Urinary bladder (tissue), 3 donors: ENCODE measurements at regions not wholly inside any gene's neighbourhood (a gene's known extent, or its start where the extent isn't known, plus 50 kb on each side); places are given as distances from the start of the nearest gene placed in this dataset.

Experiments used
- DNase-seq: peaks from one replicate; pipeline ENCODE4 v3.0.0-alpha.2; 2015; ENCODE audit errors: extremely low spot score
- H3K27ac ChIP-seq: one replicate; pipeline ENCODE4 v1.5.1; 2013; ENCODE audit warnings: low read depth, mild to moderate bottlenecking, moderate library complexity
- H3K36me3 ChIP-seq: one replicate; pipeline ENCODE4 v1.6.1; 2013; ENCODE audit warnings: mild to moderate bottlenecking, moderate library complexity; ENCODE audit not compliant: insufficient read depth
- H3K4me1 ChIP-seq: one replicate; pipeline ENCODE4 v1.6.1; 2013; ENCODE audit warnings: mild to moderate bottlenecking, moderate library complexity; ENCODE audit not compliant: insufficient read depth
- H3K4me3 ChIP-seq: one replicate; pipeline ENCODE4 v1.5.1; 2013; ENCODE audit warnings: low read depth, low read length
- WGBS: extraction: QIAGEN DNeasy Blood & Tissue Kit; methylation state at CpG from one replicate; pipeline ENCODE4 v1.1.7; 2013; 5-methylcytosine and 5-hydroxymethylcytosine counted together
- donor health status: healthy with polysubstance abuse.
- donor health status: healthy.

DNA sequence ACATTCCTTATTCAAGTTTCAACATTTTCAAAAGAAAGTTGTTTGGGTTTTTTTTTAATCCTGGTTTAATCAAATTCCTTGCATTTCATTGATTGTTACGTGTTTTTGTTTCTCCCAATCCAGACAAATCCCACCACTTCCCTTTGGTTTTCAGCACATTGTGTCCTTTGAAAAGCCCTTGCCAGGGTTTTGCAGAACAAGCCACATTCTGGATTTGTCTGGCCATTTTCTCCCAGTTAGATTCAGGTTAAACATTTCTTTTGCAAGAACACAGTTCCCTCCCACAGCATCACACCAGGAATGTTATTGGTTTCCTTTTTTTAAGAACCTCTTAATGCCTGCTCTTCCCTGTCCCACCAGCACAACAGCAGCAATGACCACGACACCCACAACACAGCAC, 278.0 kb upstream of the SALL1 start:
- no peaks in the 10 kb centered on the region for H3K36me3 ChIP-seq
- no peaks in the 10 kb centered on the region for H3K4me1 ChIP-seq
- DNase-seq, result no peak
- 75% methylated on average over 2 of the region's 2 CpGs for WGBS
- no peak overlapping the region for H3K27ac ChIP-seq
- H3K4me3 ChIP-seq, result no peak overlapping the region

DNA sequence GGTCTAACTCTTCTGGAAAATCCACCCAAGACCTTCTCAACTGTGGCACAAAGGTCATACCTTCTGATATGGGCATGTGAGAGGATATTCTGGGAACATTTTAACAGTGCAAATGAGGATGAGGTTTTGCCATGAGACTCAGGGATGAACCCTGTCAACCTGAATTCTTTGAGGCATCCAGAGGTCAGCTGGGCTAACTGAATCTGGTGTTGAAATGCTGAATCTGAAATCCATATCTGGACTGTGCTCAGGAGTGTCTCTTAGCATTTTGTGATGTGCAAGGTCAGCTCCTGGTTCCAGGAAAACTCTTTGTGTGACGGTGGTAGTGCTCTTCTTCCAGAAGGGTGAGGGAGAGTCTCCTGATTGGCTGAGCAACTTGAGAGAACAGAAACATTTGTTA, 276.0 kb upstream of the SALL1 start:
- WGBS, result 21% methylated on average over 1 of the region's 1 CpG
- no peak overlapping the region for H3K27ac ChIP-seq
- DNase-seq, result no peak
- no peak overlapping the region for H3K4me3 ChIP-seq
- no peaks in the 10 kb centered on the region for H3K36me3 ChIP-seq
- no peaks in the 10 kb centered on the region for H3K4me1 ChIP-seq

GRCh38 chr16:51426276-51426675, 275.2 kb upstream of the SALL1 start:
- Histone ChIP-seq H3K4me1 (no peaks in the 10 kb centered on the region), H3K27ac (no peak overlapping the region), H3K4me3 (no peak overlapping the region), H3K36me3 (no peaks in the 10 kb centered on the region)
- no peak for DNase-seq
- WGBS, result 40% methylated on average over 5 of the region's 5 CpGs

DNA sequence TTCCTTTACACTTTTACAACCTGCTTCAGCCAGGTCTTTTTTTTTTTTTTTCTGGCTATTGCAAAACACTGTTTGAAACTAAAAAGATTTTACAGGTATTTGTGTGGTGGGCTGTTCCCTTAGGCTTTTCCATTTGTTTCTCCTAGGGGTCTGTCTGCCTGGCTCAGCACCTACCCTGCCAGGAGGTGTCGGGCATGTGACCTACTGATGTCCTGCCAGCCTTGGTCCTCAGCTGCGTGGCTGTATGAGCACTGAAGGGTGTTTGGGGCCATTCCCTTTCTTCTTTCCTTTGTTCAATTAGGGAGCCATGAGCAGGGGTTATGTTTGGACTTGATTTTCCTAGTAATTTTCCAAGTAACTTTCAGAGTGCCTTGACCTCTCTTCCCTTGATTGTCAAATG, 269.2 kb upstream of the SALL1 start:
- Histone ChIP-seq H3K4me3 (no peak overlapping the region), H3K27ac (no peak overlapping the region), H3K36me3 (no peaks in the 10 kb centered on the region), H3K4me1 (no peaks in the 10 kb centered on the region)
- DNase-seq, result no peak
- WGBS, result 59% methylated on average over 2 of the region's 2 CpGs

- H3K4me1 ChIP-seq, result no peaks in the 10 kb centered on the region
- no peak overlapping the region for H3K4me3 ChIP-seq
- no peak for DNase-seq
- no peak overlapping the region for H3K27ac ChIP-seq
- no peaks in the 10 kb centered on the region for H3K36me3 ChIP-seq
- WGBS, result 43% methylated on average over 2 of the region's 2 CpGs
Observed at GRCh38 chr16:51419768-51420167, 268.7 kb upstream of the SALL1 start.

- H3K4me1 ChIP-seq, result no peaks in the 10 kb centered on the region
- H3K27ac ChIP-seq, result no peak overlapping the region
- DNase-seq, result no peak
- H3K4me3 ChIP-seq, result no peak overlapping the region
- H3K36me3 ChIP-seq, result no peaks in the 10 kb centered on the region
- 78% methylated on average over 6 of the region's 6 CpGs for WGBS
Observed at GRCh38 chr16:51418258-51418657, 267.2 kb upstream of the SALL1 start.

GRCh38 chr16:51416926-51417325, 265.9 kb upstream of the SALL1 start:
- 51% methylated on average over 6 of the region's 6 CpGs for WGBS

DNA sequence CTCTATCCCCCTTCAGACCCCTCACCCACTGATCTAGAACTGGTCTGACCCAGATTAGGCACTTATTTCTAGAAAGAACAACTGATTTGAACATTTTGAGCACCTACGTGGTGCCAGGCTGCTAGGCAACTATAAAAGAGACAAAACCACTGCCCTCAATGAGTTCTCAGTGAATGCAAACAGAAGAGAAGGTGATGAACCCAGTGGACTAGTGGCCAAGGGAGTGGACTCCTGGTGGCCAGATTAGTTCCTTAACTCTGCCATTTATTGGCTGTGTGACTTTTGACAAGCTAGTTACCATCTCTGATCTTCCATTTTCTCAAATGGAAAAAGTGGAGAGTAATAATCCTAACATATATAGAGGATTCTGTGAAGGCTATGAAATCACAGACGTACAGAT, 259.1 kb upstream of the SALL1 start:
- H3K27ac ChIP-seq, result no peak overlapping the region
- no peak overlapping the region for H3K4me3 ChIP-seq
- no peak for DNase-seq
- no peaks in the 10 kb centered on the region for H3K36me3 ChIP-seq
- 83% methylated on average over 2 of the region's 2 CpGs for WGBS
- H3K4me1 ChIP-seq, result peaks cover 2% of the 10 kb centered on the region

More at GRCh38 chr16:51416926-51417325, 265.9 kb upstream of the SALL1 start:
- Histone ChIP-seq H3K4me3 (no peak overlapping the region), H3K27ac (no peak overlapping the region), H3K4me1 (no peaks in the 10 kb centered on the region), H3K36me3 (no peaks in the 10 kb centered on the region)
- no peak for DNase-seq

GRCh38 chr16:51409001-51409675, 258.1 kb upstream of the SALL1 start:
- WGBS, result 86% methylated on average over 5 of the region's 5 CpGs
- H3K4me3 ChIP-seq, result no peak overlapping the region
- H3K36me3 ChIP-seq, result no peaks in the 10 kb centered on the region
- no peak for DNase-seq
- no peak overlapping the region for H3K27ac ChIP-seq
- peaks cover 2% of the 10 kb centered on the region for H3K4me1 ChIP-seq

- Histone ChIP-seq H3K27ac (no peak overlapping the region), H3K4me1 (peaks cover 2% of the 10 kb centered on the region), H3K36me3 (no peaks in the 10 kb centered on the region), H3K4me3 (no peak overlapping the region)
- 44% methylated on average over 4 of the region's 4 CpGs for WGBS
- DNase-seq, result no peak
Observed at GRCh38 chr16:51408357-51408756, 257.3 kb upstream of the SALL1 start.

DNA sequence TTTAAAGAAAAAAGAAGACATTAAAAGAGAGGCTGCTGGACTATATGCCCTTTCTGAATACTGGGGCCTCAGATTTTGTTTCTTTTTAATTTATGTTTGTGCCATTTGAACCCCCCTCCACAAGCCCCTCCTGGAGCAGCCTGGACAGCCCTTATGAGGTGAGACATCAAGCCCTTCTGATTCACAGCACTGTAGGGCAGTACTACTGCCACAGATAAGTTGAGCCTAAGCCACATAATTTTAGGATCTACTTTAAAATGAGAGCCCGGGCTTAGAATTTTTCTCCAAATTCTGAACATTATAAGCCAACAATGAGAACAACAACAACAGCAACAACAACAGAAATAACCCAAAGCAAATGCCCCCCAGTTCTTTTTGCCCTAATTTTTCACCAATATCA, 256.9 kb upstream of the SALL1 start:
- Histone ChIP-seq H3K36me3 (no peaks in the 10 kb centered on the region), H3K27ac (no peak overlapping the region), H3K4me3 (no peak overlapping the region), H3K4me1 (peaks cover 2% of the 10 kb centered on the region)
- no peak for DNase-seq
- 78% methylated on average over 1 of the region's 1 CpG for WGBS

DNA sequence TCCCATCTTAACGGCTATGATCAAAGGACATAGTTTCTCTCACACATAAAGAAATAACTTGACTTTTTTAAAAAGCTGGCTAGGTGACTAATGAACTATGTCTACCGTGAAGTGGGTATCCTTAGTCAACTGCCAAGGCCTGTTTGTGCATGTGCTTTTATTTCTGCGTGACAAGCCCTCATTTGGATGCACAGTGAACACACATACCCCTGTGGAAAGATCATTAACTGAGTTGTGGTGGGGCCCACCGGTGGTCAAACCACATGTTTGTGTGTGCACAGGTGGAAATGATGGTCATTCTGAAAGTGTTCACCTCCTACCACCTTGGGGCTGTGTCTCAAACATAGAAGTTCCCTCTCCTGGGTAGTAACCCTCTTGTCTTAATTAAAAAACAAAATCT, 256.1 kb upstream of the SALL1 start:
- 87% methylated on average over 4 of the region's 4 CpGs for WGBS
- H3K4me3 ChIP-seq, result no peak overlapping the region
- H3K4me1 ChIP-seq, result peaks cover 2% of the 10 kb centered on the region
- DNase-seq, result no peak
- no peak overlapping the region for H3K27ac ChIP-seq
- H3K36me3 ChIP-seq, result no peaks in the 10 kb centered on the region

DNA sequence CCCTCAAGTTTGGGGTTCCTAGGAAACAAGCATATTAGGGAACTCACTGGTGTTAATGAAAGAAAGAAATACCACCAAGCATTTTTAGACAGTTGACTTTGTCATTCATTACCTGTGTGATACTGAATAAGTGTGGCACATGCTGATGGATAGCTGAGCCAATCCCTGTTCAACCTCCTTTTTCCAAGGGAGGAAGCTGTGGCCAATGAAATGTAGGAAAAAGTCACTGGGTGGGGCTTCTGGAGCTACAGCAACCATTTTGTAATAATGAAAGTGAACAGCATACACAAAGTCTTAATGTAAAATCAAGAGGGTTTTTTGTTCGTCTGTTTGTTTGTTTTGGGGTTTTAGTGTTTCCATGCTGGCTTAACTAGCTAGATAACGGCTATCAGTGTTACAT, 254.3 kb upstream of the SALL1 start:
- no peaks in the 10 kb centered on the region for H3K36me3 ChIP-seq
- DNase-seq, result no peak
- 61% methylated on average over 2 of the region's 2 CpGs for WGBS
- H3K27ac ChIP-seq, result no peak overlapping the region
- H3K4me3 ChIP-seq, result no peak overlapping the region
- peaks cover 2% of the 10 kb centered on the region for H3K4me1 ChIP-seq

GRCh38 chr16:51404386-51404785, 253.3 kb upstream of the SALL1 start:
- peaks cover 2% of the 10 kb centered on the region for H3K4me1 ChIP-seq
- 38% methylated on average over 1 of the region's 1 CpG for WGBS
- no peak overlapping the region for H3K4me3 ChIP-seq
- no peaks in the 10 kb centered on the region for H3K36me3 ChIP-seq
- DNase-seq, result no peak
- no peak overlapping the region for H3K27ac ChIP-seq

DNA sequence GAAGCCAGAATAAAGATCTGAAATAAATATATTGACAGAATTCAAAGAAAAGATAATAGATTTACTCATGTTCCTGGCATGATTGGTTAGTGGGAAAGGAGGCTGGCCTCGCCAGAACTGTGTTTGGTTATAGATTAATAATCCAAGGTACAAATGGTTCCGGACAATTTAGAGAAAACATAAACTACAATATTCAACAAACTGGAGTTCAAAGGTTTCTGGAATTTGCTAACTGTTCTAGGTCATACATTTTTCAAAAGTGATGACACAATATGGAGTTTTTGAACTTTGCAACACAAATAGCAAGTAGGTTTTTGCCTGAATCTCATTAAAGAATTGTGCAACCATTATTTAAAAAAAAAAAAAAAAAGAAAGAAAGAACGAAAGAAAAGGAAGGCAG, 251.7 kb upstream of the SALL1 start:
- 59% methylated on average over 3 of the region's 3 CpGs for WGBS
- DNase-seq, result no peak
- Histone ChIP-seq H3K4me1 (no peaks in the 10 kb centered on the region), H3K36me3 (no peaks in the 10 kb centered on the region), H3K4me3 (no peak overlapping the region), H3K27ac (no peak overlapping the region)
